IPS-NIHi7 (cell line): ENCODE measurements at regions not wholly inside any gene's neighbourhood (a gene's known extent, or its start where the extent isn't known, plus 50 kb on each side); places are given as distances from the start of the nearest gene placed in this dataset.
"Not testable (repeated sequence)": the region's sequence is repeated elsewhere in the genome, so short reads cannot be mapped to it uniquely, and the experiment has no call there.

Experiments used
- DNase-seq: peaks from one replicate; pipeline ENCODE4 v3.0.0; 2012; ENCODE audit warnings: mixed read lengths; ENCODE audit errors: extremely low spot score

DNA sequence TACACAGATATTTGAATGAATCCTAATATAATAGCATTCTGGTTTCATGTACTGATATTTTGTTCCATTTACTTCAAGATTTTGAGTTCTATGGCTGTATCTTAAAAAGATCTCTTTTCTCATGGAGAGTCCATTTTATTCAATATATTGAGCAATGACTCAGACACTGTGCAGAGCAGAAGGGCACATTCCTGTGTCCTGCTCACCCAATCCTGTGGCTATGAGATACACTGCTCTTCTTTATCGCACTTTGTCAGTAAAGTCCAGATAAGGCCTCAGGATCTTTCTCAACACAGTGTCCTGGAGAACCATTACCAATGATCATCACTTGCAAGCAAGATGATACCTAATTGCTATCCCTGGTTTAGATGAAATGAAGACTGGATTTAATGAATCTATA, 155.0 kb downstream of the CYSLTR2 start:
- no peak for DNase-seq

DNA sequence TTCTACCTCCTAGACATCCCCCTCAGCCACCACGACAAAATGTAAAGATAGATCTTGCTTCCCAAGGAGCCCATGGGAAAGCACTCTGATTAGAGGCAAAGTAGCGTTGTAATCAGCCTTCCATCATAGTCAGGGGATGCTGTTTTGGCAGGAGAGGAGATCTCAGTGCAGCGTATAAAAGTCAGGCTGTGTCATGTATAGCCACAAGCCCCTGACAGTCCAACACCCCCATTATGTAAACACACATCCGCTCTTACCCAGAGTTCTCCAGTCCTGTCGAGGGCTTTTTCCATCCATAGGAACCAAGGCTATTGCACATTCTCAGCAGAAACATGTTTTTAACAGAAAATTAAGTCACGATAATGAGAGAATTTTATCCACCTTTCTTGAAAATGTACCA, 156.3 kb downstream of the CYSLTR2 start:
- DNase-seq, result no peak

DNA sequence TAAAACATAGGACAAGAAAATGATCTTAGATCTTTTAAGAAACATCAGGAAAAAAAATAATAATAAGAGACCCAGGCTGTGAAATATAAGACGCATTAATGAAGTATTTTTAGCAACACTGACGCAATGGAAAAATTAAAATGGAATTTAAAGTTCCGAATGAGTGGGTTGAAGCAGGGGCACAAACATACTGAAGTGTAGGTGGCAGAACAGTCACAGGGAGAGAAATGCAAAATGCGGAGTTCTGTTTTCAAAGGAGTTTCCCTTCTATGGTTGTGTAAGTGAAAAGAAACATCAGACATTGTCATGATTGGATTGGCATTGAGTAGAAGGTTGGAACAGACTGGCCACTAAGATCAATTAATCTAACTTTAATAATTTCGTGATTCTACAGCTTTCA, 159.8 kb downstream of the CYSLTR2 start:
- DNase-seq, result no peak

DNA sequence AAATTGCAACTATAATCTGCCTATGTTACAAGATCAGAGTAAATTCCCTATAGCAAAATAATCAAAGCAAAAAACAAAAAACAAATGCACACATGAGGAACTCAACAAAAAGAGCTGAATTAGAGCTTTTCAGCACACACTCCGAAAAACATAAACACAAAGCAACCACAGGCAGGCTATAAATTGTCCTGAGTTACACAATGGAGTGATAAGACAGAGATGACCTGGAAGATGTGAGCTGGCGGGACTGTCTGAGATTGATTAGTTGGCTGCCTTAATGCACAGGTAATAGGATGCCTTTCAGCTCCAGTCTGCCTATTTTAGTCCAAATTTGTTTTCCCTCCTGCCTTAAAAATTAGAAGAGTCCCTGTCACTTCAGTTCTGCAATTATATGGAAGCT, 159.0 kb upstream of the FNDC3A start:
- DNase-seq, result no peak

DNA sequence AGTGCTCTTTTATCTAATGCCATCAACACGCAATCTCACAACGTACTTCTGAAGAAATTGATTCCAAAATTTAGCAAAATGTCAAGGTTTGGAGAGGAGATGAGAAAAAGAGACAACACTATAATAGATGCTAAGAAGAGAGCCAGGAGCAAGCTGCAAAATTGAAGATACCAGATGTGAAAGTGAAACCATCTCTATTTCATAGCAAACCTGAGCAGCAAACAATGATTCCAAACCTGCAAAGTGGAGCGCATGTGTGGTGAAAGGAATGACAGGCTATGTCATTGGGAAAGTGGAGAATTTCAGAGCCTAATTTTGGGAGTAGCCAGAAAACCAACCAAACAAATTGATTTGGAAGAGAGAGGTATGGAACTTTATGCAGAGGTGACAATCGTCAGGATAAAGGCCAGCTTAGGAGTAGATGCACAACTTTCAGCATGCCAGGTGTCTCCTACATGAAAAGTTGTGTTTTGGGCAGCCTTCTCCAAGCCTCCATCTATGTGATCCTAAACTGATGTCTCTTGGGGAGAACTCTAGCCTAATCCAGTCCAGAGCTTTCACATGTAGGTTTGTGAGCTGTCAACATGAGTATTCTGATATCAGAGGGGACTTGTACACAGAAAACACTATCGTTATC, 158.4 kb upstream of the FNDC3A start:
- DNase-seq, result no peak

DNA sequence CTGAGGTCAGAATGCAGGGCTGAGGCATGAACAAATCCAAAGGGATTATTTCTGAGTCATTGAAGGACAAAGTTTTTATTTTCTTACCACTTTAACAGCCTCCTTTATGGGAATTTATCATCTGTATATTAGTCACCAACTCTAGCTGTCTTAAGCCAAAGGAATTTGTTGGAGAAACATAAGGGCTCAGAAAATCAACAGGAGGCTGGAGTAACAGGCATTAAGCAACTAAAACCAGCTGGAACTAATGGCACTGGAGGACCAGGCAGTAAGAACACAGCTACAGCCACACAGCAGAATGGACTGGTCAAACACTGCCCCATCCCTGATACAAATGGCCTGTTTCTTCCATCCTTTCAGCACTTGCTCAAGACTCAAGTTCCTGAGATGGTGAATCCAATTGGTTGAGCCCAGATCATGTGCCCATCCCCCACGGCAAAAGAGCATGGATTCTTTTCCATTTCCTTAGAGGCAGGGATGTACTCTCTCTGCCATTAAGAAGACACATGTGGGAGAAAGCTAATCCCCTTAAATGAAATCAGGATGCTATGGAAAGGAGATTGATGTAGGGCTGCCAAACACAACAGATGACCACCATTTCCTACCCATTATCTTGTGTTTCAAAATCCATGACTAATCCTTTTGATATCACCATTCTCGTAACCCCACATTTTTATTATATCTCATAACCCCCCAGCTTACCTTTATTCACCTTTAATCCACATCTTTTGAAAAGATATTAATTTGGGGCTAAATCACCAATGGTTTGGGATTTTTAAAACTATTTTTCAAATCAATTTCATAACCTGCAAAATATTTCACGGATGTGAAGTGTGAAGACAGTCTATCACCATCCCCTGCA, 157.0 kb upstream of the FNDC3A start:
- DNase-seq, result no peak

DNA sequence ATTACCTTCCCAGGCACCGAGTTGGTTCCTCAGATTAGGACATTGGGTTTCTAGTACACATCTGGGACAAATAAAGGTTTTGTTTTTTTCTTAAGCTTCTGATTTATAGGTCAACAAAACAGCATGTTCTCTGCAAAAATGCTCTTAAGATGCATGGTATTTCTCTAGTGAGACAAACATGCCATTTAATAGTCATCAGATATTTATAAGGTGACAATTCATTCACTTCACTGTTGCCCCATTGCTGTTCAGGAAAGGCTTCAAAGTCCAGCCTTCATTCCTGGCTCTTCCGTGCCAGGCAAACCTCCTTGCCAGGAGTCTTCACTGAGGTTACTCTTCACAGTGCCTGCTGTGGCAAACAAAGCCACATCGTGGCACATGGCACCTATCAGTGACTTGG, 156.3 kb upstream of the FNDC3A start:
- no peak for DNase-seq

DNA sequence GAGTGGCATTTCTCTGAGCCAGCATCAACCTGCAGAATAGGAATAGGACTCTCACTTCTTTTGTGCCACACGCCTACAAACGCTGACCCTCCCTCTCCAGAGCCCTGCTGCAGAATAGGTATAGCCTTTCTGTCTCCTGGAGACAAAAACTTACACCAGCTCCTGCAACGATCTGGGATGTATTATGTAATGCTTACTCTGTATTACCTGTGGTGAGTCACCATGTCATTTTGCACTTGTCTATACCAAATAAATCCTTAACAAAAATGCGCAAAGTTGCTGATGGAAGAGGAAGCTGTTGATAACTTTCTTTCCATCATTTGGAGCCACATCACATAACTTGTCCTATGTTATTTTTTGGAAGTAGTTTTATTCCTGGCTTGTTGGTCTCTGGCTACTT, 155.8 kb upstream of the FNDC3A start:
- DNase-seq, result no peak

DNA sequence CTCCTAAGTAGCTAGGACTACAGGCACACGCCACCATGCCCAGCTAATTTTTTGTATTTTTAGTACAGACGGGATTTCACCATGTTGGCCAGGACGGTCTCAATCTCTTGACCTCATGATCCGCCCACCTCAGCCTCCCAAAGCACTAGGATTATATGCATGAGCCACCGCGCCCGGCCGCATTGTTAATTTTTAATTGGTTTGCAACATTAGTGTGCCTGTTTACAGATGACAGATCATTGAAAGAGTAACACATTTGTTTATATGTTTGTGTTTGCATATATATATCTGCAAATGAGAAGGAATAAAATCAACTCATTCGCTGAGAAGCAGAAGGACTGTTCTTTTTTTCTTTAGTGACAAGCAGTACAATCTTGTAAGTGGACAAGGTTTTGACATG, 152.2 kb upstream of the FNDC3A start:
- not testable (repeated sequence) for DNase-seq

DNA sequence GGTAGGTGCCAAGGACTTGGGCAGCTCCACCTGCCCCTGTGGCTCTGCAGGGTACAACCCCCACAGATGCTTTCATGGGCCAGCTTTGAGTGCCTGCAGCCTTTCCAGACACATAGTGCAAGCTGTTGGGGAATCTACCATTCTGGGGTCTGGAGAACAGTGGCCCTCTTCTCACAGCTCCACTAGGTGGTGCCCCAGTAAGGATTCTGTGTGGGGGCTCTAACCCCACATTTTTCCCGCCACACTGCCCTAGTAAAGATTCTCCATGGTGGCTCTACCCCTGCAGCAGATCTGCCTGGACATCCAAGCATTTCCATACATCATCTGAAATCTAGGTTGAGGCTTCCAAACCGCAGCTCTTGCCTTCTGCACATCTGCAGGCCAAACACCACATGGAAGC, 149.7 kb upstream of the FNDC3A start:
- DNase-seq, result no peak

DNA sequence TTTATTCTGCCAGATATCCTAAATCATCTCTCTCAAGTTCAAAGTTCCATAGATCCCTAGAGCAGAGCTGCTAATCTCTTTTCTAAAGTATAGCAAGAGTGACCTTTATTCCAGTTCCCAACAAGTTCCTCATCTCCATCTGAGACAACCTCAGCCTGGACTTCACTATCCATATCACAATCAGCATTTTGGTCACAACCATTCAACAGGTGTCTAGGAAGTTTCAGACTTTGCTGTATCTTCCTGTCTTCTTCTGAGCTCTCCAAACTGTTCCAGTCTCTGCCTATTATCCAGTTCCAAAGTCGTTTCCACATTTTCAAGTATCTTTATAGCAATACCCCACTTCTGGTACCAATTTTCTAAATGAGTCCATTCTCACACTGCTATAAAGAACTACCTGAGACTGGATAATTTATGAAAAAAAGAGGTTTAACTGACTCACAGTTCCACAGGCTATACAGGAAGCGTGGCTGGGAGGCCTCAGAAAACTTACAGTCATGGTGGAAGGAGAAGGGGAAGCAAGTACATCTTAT, 148.7 kb upstream of the FNDC3A start:
- not testable (repeated sequence) for DNase-seq

DNA sequence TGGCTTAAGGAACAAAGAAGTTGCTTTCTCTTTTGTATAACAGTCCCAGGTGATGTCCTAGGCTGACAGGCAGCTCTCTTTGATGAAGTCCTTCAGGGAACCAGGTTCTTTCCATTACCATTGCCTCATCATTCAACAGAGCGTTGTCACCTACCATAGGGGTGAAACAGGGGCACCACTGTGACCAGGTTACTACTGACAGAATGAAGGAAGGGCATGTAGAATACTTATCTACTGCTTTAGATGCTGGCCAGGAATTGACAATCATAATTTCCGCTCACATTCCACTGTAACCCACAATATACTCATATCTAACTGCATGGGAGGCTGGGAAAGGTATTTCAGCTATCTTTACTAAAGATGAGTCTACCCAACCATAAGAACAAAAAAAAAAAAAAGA, 148.0 kb upstream of the FNDC3A start:
- DNase-seq, result no peak

DNA sequence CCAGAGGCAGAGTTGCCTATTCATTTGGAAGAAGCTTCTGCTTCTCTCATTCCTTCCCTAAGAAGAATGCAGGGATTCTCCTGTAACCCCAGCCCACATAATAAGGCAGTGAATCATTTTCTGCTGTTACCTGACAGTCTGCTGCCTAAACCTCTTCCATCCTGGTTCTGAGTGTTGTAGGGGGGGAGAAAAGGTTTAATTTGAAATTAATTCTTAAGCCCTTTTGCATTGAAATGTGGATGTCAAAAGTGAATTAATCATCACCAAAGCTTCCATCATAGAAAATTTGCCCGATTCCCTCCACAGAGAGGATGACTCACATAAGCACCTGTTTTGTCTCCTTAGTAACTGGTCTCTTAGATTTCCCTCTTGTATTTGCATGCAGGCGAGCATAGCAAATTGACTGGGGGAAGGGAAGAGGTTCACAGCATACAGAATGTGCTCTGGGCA, 146.7 kb upstream of the FNDC3A start:
- DNase-seq, result peak; percentile 48

DNA sequence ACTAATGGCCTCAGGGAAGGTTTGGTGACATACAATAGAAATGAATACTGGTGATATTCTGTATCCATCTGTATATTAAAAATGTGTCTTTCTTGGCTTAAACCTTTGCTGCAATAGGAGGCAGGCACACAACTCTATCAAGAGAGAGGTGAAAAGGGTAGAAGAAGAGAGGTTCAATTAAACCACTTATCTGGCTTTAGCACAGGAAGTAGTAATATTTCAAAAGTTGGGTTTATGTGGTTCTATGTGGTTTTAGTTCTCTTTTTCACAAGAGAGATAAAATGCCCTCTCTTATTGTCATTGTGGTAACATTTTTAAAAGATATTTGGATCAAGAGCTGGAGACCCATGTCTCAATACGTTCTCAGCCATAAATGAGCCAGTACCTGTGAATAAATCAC, 146.2 kb upstream of the FNDC3A start:
- no peak for DNase-seq

DNA sequence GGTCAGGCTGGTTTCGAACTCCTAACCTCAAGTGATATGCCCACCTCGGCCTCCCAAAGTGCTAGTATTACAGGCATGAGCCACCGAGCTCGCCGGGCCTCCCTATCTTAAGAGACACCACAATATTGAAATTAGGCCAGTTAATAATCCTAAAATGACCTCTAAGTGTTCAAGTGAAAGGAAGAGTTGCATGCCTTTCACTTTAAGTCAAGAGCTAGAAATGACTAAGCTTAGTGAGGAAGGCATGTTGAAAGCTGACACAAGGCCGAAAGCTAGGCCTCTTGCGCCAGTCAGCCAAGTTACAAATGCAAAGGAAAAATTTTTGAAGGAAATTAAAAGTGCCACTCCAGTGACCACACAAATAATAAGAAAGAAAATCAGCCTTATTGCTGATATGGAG, 144.5 kb upstream of the FNDC3A start:
- DNase-seq, result no peak

DNA sequence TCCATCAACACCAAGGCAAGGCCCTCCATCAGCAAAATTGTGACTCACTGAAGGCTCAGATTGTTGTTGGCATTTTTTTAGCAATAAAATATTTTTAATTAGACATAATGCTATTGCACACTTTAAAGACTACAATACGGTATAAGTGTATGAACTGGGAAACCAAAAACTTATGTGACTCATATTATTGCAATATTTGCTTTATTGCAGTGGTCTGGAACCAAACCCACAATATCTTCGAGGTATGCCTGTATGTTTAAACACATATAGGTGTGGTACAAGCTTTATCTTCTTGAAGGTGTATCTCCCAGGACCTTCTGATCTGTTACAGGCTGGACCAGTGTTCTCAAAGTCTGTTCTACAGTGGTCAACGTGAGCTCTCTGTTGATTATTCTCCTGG, 142.3 kb upstream of the FNDC3A start:
- no peak for DNase-seq

DNA sequence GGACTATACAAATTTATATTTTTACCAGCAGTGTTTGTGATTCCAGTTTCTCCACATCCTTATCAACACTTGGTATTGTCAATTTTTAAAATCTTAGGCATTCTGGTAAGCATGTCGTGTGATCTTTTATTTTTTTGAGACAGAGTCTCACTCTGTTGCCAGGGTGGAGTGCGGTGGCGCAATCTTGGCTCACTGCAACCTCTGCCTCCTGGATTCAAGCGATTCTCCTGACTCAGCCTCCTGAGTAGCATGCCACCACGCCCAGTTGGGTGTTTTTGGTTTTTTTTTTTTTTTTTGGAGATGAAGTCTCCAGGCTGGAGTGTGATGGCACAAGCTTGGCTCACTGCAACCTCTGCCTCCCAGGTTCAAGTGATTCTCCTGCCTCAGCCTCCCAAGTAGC, 140.4 kb upstream of the FNDC3A start:
- DNase-seq, result not testable (repeated sequence)

DNA sequence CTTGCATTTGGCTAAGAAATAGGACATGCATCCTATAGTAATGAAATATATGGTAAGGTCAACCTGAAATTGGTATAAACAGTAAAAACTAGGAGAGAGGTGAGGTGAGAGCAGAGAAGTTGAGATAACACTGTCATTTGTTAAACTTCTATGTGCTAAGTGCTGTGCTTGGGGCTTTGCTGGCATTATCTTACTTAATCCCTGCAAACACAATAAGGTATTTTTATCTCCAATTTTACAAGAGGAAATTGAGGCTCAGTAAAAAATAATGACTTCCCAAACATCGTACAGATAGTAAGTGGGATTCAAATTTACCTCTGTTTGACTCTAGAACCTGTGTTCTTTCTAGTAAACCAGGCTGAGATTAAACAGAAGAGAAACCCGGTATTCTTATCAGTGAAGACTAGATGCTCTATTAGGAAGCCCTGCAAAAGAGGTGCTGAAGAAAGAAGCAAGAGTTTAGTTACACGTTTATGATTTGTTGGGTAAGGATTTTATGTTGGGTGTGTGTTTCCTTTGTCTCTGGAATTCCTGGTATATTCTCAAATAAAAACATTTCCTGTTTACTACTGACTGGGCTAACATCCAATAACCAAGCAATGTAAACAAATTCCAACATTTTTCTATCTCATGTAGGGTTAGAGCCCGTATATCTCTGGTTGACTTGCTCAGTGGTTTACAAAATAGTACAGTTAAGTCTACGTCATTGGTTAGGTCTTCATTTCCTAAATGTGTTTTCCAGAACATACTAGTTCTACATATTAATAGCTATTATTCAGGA, 137.3 kb upstream of the FNDC3A start:
- DNase-seq, result no peak

DNA sequence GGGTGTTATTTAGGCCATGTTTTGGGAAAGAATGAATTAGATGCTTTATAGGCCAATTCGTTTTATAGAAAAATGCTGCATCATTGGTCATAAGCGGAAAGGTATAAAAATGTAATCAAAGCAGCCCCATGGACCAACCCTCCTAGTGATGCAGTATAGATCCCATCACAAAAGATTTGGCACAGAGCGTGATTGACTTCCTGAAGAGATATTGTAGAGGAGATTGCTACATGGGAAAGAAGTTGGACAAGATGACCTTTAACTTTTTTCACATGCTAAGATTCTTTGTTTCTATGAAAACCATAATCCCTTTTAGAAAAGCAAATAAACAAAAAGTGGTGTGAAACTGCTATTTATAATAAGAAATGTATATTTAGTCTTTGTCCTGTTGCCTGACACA, 136.5 kb upstream of the FNDC3A start:
- DNase-seq, result no peak

DNA sequence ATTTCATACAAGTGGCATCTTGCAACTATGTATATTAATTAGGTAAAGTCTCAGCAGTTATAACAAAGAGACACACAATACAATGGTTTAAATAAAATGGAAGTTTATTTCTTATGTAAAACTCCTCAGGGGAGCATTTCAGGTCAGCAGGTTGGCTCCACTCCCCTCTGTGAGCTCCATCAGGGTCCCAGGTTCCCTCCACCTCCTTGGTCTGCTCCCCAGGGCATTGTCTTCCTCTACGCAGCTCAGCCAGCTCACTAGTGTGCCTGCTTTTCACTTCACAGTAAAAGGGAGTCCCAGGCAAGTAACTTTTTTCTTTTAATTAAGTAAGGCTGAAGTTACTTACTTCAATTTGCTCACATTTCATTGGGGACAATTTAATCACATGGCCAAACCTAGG, 135.3 kb upstream of the FNDC3A start:
- DNase-seq, result no peak

DNA sequence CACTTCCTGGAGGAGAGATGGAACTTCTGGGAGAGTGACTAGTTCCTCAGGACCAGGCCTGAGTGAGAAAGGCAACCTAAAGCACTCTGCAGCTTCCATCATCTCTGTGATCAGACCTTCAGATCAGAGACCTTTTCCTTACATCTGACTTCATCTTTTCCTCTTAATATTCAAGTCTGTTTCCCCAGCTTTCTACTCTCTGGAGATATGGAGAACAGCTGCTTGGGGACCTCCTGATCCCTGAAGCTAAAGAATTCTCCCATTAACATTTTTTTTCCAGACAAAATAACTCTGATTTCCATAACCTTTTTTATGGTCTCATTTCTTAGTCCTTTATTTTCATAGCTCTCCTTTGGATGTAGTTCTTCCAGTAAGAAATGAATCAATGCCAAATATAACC, 133.4 kb upstream of the FNDC3A start:
- DNase-seq, result no peak

DNA sequence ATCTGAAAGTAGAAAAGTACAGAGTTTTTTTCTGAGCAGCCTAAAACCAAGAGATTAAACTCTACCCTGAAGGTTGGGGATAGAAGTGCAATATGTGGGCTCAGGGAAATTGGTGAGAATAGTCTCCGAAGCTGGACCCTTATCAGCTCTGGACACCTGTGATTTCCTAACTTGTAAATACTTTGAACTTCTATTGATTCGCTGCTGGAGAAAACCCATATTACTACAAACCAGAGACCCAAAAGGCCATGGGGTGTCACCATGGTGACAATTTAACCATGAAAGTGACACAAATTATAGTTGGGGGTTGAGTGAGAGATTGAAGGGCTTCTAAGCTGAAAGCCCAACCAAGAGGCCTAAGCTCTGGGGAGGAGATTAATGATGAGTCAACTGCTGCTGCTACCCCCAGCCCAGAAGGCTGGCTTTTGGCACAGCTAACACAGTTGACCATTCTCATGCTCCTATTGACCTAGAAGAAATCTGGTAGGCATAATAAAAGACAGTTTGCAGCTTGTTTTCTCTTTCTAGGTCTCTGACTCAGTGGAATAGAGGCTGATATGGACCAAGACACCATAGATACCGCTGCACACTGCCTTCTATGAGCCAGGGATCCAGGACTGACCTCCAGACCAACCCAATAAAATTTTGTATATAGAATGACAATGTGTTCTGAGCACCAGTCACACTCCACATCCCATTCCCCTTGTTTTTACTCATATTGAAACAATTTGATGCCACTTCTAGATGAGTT, 131.9 kb upstream of the FNDC3A start:
- no peak for DNase-seq
